Peyer's patch (tissue), 4 donors: ENCODE measurements at regions not wholly inside any gene's neighbourhood (a gene's known extent, or its start where the extent isn't known, plus 50 kb on each side); places are given as distances from the start of the nearest gene placed in this dataset.

Experiments used
- CTCF ChIP-seq, 6 experiments: fragments of 450-650 bp in 4 of 6; fragments of 200-600 bp in 2 of 6; sonication (generic) in 1 of 6; IDR thresholded peaks; one replicate each; pipeline ENCODE4 v1.5.1; 2017 to 2019; ENCODE audit warnings: antibody characterized with exemption in 6 of 6, mild to moderate bottlenecking in 3 of 6, moderate library complexity in 1 of 6
- POLR2A ChIP-seq, 2 donors: fragments of 450-650 bp; IDR thresholded peaks; one replicate each; pipeline ENCODE4 v1.5.1; 2017; ENCODE audit warnings: antibody characterized with exemption in 2 of 2, mild to moderate bottlenecking in 2 of 2, moderate library complexity in 2 of 2

- TF ChIP-seq POLR2A (IDR thresholded peaks at IDR 0.05) (no peak), CTCF (IDR thresholded peaks at IDR 0.05) (no peak)
Observed at GRCh38 chr11:109828387-109828786, 264.8 kb upstream of the ZC3H12C start.
